HG02763 (cell line): ENCODE measurements at regions not wholly inside any gene's neighbourhood (a gene's known extent, or its start where the extent isn't known, plus 50 kb on each side); places are given as distances from the start of the nearest gene placed in this dataset.
"Not testable (repeated sequence)": the region's sequence is repeated elsewhere in the genome, so short reads cannot be mapped to it uniquely, and the experiment has no call there.

Experiments
- ATAC-seq: cut with Tn5 transposase; IDR thresholded peaks from one replicate; pipeline ENCODE4 v1.9.1; 2021; ENCODE audit warnings: mild to moderate bottlenecking, moderate library complexity; ENCODE audit not compliant: unreplicated experiment

DNA sequence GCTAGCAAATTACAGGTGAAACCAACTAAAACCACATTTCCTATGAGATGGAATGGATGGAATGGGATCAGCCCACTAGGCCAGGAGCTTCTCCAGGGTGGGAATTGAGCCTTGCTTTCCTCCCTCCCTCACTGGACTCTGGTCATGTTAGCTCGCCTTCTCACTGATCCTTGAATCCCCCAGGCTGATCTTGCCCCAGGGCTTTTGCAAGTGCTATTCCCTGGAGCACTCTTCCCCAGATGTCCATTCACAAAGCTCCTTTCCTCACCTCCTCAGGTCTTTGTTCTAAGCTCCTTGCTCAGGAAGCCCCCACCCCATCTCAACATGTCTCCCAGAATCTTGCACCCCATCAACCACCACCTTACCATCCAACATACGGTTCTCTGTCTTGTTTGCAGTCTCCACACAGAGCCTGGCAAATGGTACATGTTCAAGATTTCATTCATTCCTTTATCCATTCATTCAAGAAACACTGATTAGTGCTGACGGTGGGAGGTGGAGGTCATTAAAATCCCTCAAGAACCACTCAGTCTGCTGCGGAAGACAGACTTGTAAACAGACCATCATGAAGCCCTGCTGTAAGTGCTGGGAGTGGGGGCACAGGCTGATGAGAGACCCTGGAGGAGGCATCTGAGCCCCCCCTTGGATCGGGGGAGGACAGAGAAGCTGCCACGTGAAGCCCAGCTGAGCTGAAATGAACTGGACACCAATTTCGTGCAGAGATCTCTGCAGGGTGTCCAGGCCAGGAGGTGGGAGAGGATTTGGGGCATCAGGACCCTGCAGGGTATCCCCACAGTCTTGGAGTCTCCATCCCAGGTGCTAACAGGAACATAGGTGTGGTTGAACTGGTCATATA, 141.7 kb downstream of the BARX1 start:
- no peak for ATAC-seq

DNA sequence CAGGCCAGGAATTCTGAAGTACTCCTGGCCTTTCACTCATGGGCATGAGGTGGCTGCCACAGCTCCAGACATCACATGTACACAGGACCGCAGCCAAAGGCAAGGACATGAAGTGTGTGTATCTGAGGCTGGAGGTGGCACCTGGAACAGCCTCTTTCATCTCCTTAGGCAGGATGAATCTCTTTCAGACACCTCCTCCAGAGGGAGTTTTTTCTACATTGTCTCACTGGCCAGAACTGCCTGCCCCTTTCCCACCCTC, 142.8 kb downstream of the BARX1 start:
- no peak for ATAC-seq

DNA sequence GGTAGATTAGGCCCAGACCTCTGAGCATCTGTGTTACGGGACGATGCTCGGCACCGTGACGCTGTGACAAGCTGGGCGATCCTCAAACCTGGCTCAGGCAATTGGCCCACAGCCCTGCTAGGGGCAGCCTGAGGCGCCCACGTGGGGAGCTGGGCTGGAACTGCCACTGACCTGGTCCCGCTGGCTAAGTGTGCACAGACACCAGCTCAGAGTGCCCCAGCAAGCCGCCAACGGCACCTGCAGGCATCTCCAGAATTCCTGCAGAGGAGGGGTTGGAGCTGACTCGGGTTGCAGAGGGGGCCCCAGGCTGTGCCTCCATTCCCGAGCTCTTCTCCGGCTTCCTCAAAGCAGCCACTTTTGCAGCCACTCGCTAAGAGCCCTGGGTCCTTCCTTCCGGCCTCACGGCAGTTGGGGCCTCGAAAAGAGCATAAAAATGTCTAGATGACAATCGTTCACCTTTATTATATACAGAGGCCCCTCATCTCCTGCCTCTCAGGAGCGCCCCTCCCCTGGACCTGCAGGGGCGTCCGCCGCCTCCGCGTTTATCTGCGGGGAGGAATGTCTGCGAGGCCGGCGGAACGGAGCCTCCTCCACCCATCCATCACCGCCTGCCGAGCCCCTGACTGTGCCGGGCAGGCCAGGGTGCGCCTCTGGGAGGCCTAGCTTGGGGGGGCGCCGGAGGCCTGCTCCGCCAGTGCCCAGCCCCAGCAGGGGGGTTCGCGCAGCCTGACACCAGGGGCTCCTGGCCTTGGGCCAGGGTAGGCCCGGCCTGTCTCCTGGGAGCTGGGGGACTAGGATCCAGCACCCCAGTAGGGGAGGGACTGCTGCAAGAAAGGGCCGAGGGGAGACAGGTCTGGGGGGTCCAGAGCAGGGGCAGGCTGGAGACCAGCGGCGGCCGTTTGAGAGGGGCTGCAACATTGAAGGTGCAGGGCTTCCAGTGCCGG, 144.9 kb downstream of the BARX1 start:
- ATAC-seq = no peak

DNA sequence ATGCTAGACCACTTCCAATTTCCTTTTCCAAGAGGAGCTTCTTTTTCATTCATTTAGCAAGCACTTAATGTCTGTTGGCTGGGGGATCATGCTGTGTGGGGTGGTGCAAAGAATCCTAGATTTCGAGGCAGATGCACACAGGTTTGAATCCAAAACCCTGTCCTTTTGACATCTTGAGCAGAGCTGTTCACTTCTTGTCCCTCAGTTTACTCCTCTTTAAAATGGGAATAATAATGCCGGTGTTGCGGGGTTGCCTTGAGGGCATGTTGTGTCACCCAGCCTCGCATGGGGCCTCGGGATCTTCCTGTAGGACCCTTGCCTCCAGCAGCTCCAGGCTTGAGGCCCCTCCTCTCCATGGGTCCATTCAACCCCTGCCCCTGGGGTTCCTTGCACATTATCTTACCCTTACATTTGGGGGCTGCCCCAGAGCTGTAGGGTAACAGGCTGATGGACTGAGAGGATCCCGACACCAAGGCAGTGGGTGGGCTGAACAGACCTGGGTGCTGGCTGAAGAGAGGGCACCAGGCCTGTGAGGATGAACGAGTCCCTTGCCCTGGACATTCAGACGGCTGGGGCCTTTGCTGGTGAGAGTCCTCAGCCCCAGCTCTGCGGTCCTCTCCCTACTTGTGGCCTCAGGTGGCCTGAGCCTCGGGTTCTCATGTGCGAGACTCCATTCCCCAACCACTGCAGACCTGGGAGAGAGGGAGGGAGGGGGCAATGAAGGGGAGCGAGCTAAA, 145.8 kb downstream of the BARX1 start:
- ATAC-seq = no peak

DNA sequence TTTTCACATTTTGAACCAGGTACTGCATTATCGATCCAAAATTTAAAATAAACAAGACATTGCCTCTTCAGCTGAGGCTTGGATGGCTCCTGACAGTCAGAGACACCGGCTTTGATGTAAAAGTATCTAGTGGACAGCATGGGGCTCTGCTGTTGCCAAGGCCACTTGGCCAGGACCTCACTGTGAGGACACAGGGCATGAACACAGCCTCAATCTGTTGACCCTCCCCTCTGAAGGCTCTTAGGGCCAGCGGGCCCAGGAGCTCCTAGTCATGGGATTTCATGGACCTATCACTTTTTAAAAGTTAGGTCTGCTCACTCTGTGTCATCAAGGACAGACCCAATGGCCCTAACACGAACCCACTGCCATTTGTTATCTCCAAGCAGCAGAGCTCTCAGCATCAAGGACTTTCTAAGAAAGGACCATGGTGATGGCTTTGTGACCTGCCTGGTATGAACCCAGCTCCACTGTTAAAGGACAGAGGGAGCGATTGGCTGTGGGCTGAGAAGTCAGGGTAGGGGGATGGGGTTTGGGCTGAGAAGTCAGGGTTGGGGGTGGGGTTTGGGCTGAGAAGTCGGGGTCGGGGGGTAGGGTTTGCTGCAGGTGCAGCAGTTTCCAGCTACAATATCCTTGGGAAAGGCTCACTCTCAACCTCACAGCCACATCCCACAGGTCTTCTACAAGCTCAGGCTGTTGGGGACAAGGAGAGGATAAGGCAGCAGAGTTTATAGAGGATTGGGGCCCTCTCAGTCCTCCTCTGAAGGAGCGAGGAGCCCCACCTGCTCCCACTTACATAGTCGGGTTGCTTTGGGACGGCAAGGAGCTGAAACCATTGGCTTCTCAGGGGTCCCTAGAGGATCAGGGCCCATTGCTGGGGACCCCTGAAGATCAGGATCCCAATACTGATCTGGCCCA, 146.8 kb downstream of the BARX1 start:
- ATAC-seq = no peak

DNA sequence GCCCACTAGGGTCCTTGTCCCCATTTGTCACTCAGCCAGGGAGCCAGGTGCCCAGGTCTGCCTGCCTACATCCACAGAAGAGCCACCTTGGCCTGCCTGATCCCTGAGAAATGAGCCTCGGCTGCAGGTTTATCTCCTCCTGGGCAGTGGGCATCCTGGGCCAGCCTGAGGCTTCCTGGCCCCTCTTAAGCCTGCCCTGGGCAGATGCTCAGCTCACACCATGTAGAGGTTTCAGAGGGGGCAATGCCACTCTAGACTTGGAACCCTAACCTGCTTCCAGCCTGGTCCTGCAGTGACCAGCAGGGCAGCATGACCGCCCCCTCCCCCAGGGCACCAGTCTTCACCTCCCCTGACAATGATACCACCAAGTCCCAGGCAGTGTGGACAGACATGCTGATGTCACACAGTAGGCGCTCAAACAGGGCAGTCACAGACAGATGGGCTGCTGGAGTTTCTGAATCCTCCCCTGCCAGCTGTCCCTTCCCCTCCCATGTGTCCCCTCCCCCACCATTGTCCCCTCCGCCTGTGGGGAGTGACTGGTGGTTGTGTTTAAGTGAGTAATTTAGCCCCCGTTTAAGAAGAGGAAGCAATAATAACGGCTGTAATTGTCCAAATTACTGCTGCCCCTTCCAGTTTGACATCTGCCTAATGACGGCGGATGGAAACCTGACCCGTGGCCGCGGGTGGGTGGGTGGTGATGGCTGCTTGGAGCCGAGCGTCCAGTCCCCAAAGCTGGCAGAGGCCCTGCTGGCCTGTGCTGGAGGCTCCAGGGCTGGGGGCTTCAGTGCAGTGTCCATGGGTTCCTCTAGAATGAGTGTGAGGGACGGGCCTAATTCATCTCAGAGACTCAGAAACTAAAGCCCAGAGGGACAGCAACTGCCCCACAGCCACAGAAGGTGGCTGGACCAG, 147.7 kb downstream of the BARX1 start:
- no peak for ATAC-seq

DNA sequence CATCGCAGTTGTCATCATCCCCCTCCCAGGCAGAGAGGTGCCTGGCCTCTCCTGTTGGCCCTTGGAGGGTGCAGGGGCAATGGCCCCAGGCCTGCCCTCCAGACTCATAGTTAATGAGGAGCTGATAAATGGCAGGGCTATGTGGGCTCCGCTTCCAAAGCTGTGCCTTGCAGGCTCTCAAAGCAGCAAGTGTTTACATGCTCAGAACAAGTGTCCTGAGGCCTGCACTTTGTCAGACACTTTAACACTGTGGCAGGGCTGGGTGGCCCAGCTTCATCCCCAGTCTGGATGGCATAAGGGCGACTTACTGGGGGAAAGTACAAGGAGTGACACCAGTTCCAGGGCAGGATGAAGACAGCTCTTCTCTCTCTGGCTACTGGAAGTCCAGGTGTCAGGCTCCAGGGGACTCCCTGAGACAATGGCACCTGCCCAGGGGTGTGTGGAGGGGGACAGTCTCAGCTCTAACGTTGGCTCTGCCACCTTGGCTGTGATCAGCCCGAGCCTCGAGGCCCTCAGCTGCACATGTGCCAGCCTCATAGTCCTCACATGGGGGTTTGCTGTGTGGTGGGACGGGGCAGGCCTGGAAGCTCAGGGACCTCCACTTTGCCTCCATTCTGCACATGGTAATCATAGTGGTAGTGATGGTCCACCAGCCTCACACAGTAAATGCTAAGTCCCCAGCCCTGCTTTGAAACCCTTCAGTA, 153.4 kb downstream of the BARX1 start:
- no peak for ATAC-seq

DNA sequence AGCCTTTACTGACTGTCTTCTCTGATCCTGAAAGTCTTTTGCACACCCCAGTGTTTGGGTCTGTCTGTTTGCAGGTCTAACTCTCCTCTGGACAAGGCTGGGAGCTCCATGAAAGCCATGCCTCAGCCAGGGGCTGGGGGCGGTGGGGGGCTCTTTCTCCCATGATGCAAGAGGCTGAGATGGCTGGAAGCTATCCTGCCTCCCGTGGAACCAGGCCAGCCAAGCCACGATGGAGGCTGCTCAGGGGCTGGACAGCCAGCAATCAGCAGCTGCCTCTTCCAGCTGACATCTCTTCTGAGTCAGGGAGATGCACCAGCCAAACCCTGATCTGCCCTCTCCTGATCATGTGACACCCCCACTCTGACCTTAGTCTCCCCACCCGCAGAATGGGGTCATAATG, 154.0 kb downstream of the BARX1 start:
- no peak for ATAC-seq

DNA sequence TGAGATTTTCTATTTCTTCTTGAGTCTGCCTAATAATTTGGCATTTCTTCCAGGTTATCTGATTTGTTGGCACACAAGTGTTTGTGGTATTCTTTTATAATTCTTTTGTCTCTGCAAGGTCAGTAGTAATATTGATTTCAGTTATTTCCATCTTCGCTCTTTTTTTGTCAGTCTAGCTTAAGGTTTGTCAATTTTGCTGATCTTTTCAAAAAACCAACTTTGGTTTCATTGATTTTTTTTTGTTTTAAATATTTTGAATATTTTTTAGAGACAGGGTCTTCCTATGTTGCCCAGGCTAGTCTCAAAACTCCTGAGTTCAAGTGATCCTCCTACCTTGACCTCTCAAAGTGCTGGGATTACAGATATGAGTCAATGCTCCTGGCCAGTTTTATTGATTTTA, 162.8 kb downstream of the BARX1 start:
- ATAC-seq = no peak

DNA sequence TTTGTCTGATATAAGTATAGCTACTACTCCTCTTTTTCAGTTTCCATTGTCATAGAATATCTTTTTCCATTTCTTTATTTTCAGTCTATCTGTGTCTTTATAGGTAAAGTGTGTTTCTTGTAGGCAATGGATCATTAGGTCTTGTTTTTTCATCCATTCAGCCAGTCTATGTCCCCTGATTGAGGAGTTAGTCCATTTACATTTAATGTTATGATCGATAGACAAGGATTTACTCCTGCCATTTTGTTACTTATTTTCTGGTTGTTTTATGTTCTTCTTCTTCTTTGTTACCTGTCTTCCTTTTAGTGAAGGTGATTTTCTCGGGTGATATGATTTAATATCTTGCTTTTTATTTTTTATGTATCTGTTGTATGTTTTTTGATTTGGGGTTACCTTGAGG, 169.0 kb downstream of the BARX1 start:
- ATAC-seq = no peak

DNA sequence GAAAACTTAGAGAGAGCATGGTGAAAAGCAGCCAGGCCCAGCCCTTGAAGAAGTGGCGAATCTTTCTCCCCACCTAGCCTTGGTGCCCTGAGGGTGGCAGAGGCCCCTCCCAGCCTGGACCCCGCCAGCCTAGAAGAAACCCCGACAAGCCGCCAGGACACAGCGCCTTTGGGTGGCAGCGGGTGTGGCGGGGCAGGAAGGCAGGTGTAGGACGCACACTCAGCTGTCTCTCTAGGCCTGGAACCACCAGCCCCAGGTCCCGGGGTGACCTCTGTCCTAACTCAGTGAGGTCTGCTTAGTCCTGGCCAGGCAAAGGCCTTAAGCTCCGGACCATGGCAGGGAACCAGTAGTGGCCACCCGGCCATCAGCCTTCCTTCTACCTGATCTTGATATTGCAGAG, 178.3 kb downstream of the BARX1 start:
- no peak for ATAC-seq

DNA sequence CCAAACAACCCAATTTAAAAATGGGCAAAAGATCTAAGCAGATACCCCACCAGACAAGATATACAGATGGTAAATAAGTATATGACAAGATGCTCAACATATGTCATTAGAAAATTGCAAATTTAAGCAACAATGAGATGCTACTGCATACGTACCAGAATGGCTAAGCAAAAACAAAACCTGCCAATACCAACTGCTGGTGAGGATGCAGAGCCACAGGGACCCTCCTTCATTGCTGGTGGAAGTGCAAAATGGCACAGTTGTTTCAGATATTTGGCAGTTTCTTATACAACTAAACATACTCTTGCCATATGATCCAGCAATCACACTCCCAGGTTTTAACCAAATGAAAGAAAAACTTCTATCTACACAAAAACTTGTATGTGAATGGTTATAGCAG, 178.9 kb downstream of the BARX1 start:
- no peak for ATAC-seq

DNA sequence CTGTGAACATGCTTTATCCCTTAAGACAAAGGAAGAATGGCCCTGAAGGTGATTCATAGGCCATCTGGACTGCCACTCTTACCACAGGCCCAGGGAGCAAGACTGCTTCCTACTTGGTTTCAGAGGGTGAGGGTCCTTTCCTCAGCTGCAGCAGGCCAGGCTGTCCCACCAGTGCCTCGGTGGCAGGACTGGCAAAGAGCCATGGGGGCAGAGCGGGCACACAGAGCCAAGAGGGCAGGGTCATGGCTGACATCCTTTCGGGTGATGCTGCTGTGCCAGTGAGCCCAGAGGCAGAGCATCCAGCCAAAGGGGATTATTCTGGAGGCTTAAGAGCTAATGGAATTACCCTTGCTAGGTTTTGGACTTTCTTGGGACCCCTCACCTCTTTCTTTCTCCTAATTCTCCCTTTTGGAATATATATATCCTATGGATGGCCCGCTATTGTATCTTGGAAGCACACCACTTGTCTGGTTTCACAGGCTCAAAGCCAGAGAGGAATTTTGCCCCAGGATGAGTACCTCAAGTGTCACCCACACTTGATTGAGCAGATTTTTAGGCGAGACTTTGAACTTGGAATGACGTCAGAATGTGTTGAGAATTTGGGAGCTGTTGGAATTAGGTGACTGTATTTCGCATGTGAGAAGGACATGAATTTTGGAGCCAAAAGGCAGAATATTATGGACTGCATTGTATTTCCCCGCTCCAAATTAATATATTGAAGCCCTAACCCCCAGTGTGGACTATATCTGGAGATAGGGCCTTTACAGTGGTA, 180.6 kb downstream of the BARX1 start:
- ATAC-seq = no peak

DNA sequence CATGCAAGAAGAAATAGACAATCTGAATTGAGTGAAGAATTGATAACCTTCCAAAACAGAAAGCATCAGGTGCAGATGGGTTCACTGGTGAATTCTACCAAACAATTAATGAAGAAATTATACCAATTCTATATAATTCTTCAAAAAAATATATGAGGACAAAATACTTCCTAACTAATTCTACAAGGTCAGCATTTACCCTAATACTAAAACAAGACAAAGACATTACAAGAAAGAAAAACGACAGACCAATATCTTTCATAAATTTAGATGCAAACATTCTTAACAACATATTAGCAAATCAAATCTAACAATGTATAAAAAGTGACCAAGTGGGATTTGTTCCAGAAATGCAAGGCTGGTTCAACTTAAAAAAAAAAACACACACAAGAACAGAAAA, 183.9 kb downstream of the BARX1 start:
- no peak for ATAC-seq

DNA sequence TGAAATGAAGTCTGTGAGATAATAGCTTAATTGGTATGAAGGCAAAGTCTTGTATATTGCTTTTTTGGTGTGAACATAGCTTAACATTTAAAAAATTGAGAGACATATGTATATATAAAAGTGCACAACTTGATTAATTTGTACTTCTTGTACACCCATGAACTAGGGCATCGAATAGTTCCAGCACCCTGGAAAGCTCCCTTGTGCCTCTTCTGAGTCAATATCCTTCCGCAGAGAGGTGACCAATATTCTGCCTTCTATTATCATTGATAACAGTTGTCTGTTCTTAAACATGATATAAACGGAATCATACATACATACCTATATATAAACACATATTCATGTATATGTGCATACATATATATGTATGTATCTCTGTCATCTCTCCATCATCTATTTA, 185.4 kb downstream of the PHF2 start:
- ATAC-seq = no peak

DNA sequence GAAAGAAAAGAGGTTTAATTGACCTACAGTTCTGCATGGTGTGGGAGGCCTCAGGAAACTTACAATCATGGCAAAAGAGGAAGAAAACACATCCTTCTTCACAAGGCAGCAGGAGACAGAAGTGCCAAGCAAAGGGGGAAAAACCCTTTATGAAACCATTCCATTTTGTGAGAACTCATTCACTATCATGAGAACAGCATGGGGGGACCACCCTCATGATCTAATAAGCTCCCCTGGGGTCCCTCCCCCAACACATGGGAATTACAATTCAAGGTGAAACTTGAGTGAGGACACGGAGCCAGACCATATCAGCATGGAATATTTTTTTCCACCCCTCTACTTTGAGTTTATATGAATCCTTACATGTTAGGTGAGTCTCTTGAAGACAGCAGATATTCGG, 173.7 kb downstream of the PHF2 start:
- ATAC-seq = no peak

DNA sequence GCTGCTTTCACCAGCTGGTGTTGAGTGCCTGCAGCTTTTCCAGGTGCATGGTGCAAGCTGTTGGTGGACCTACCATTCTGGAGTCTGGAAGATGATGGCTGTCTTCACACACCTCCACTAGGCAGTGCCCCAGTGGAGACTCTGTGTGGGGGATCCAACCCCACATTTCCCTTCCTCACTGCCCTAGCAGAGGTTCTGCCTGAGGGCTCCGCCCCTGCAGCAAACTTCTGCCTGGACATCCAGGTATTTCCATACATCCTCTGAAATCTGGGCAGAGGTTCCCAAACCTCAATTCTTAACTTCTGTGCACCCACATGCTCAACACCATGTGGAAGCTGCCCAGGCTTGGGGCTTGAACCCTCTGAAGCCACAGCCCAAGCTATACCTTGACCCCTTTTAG, 172.4 kb downstream of the PHF2 start:
- ATAC-seq = not testable (repeated sequence)

DNA sequence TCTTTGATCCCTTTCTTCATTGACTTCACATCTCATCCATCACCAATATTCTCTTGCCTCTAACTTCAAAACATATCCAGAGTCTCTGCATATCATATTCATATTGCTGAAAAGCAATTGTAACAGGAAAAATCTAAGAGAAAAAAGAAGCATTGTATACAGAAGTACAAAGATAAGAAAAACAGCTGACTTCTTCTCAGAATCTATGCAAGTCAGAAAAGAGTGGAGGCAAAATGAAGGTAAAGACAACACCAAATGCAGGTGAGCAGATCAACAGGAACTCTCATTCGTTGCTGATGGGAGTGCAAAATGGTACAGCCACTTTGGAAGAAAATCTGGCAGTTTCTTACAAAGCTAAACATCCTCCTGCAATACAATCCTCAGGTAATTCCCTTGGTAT, 155.6 kb downstream of the PHF2 start:
- ATAC-seq = no peak
